ENCODE measurements at regions not wholly inside any gene's neighbourhood (a gene's known extent, or its start where the extent isn't known, plus 50 kb on each side); places are given as distances from the start of the nearest gene placed in this dataset.

- no peak for FAIRE-seq
Measured at GRCh38 chr5:143488381-143488780, 84.9 kb upstream of the NR3C1 start.

GRCh38 chr5:143484601-143485000 lies 81.1 kb upstream of the NR3C1 start:
- FAIRE-seq: no peak

GRCh38 chr5:143481697-143482531 lies 78.4 kb upstream of the NR3C1 start:
- no peak for FAIRE-seq

GRCh38 chr5:143480001-143480400 lies 76.5 kb upstream of the NR3C1 start:
- FAIRE-seq: no peak

GRCh38 chr5:143479394-143479793 lies 75.9 kb upstream of the NR3C1 start:
- no peak for FAIRE-seq

GRCh38 chr5:143476601-143477211 lies 73.2 kb upstream of the NR3C1 start:
- no peak for FAIRE-seq

- FAIRE-seq: no peak
Measured at GRCh38 chr5:143474616-143475015, 71.1 kb upstream of the NR3C1 start.

- no peak for FAIRE-seq
Measured at GRCh38 chr5:143473481-143473880, 70.0 kb upstream of the NR3C1 start.

- FAIRE-seq: no peak
Measured at GRCh38 chr5:143472576-143472975, 69.1 kb upstream of the NR3C1 start.

- FAIRE-seq: no peak
Measured at GRCh38 chr5:143471666-143472464, 68.4 kb upstream of the NR3C1 start.

- no peak for FAIRE-seq
Measured at GRCh38 chr5:143471041-143471509, 67.6 kb upstream of the NR3C1 start.

- FAIRE-seq: no peak
Measured at GRCh38 chr5:143470120-143470519, 66.6 kb upstream of the NR3C1 start.

- no peak for FAIRE-seq
Measured at GRCh38 chr5:143469125-143469524, 65.6 kb upstream of the NR3C1 start.

GRCh38 chr5:143466632-143467031 lies 63.1 kb upstream of the NR3C1 start:
- no peak for FAIRE-seq

- FAIRE-seq: no peak
Measured at GRCh38 chr5:143464723-143465490, 61.4 kb upstream of the NR3C1 start.

- no peak for FAIRE-seq
Measured at GRCh38 chr5:143462431-143462830, 58.9 kb upstream of the NR3C1 start.

GRCh38 chr5:143459433-143459832 lies 55.9 kb upstream of the NR3C1 start:
- no peak for FAIRE-seq

GRCh38 chr5:143456952-143457547 lies 53.6 kb upstream of the NR3C1 start:
- no peak for FAIRE-seq

- FAIRE-seq: no peak
Measured at GRCh38 chr5:143454936-143455516, 51.5 kb upstream of the NR3C1 start.

- FAIRE-seq: no peak
Measured at GRCh38 chr5:143453720-143454119, 50.2 kb upstream of the NR3C1 start.
